Thyroid gland (tissue), 4 donors: ENCODE measurements at regions not wholly inside any gene's neighbourhood (a gene's known extent, or its start where the extent isn't known, plus 50 kb on each side); places are given as distances from the start of the nearest gene placed in this dataset.

ENCODE experiments used
- POLR2A ChIP-seq, 2 donors: fragments of 450-650 bp; IDR thresholded peaks; one replicate each; pipeline ENCODE4 v1.6.1; 2017; ENCODE audit warnings: antibody characterized with exemption in 2 of 2, mild to moderate bottlenecking in 2 of 2, moderate library complexity in 1 of 2
- TF ChIP-seq, protein P1 (sequence below), 6 experiments: fragments of 200-600 bp in 3 of 6; fragments of 450-650 bp in 3 of 6; sonication (generic) in 3 of 6; IDR thresholded peaks; one replicate each; pipeline ENCODE4 v1.5.1; 2016 to 2019; ENCODE audit warnings: antibody characterized with exemption in 6 of 6, mild to moderate bottlenecking in 2 of 6, inconsistent platforms in 1 of 6, moderate library complexity in 1 of 6

- TF ChIP-seq, protein P1, sequence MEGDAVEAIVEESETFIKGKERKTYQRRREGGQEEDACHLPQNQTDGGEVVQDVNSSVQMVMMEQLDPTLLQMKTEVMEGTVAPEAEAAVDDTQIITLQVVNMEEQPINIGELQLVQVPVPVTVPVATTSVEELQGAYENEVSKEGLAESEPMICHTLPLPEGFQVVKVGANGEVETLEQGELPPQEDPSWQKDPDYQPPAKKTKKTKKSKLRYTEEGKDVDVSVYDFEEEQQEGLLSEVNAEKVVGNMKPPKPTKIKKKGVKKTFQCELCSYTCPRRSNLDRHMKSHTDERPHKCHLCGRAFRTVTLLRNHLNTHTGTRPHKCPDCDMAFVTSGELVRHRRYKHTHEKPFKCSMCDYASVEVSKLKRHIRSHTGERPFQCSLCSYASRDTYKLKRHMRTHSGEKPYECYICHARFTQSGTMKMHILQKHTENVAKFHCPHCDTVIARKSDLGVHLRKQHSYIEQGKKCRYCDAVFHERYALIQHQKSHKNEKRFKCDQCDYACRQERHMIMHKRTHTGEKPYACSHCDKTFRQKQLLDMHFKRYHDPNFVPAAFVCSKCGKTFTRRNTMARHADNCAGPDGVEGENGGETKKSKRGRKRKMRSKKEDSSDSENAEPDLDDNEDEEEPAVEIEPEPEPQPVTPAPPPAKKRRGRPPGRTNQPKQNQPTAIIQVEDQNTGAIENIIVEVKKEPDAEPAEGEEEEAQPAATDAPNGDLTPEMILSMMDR (IDR thresholded peaks at IDR 0.05): no peak
- TF ChIP-seq POLR2A (IDR thresholded peaks at IDR 0.05): no peak
These were observed 111.3 kb downstream of the SALL1 start for GRCh38 chr16:51039638-51040331.
